Activated T-cell treated with anti-CD3 and anti-CD28 coated beads, Interleukin-2, amount 50 U/mL, for 4 hours (primary cell): ENCODE measurements at regions not wholly inside any gene's neighbourhood (a gene's known extent, or its start where the extent isn't known, plus 50 kb on each side); places are given as distances from the start of the nearest gene placed in this dataset.

Source experiments
- ATAC-seq, 2 donors: fragments of 200-7000 bp; cut with Tn5 transposase; one replicate each; pipeline ENCODE4 v1.10.0; 2021
- DNase-seq: peaks from one replicate; pipeline ENCODE4 v3.0.0-alpha.2; 2020
- H3K27me3 Mint-ChIP-seq: one replicate; pipeline ENCODE4 v1.8.0; 2021; ENCODE audit warnings: low read depth, mixed read lengths
- H3K36me3 Mint-ChIP-seq: one replicate; pipeline ENCODE4 v1.8.0; 2022; ENCODE audit warnings: mixed read lengths; ENCODE audit not compliant: insufficient read depth
- H3K4me1 Mint-ChIP-seq: one replicate; pipeline ENCODE4 v1.8.0; 2021; ENCODE audit warnings: low read depth, mixed read lengths
- H3K4me3 Mint-ChIP-seq: one replicate; pipeline ENCODE4 v1.8.0; 2021; ENCODE audit warnings: mild to moderate bottlenecking, moderate library complexity, mixed read lengths
- H3K9me3 Mint-ChIP-seq: one replicate; pipeline ENCODE4 v1.8.0; 2021; ENCODE audit warnings: mixed read lengths

DNA sequence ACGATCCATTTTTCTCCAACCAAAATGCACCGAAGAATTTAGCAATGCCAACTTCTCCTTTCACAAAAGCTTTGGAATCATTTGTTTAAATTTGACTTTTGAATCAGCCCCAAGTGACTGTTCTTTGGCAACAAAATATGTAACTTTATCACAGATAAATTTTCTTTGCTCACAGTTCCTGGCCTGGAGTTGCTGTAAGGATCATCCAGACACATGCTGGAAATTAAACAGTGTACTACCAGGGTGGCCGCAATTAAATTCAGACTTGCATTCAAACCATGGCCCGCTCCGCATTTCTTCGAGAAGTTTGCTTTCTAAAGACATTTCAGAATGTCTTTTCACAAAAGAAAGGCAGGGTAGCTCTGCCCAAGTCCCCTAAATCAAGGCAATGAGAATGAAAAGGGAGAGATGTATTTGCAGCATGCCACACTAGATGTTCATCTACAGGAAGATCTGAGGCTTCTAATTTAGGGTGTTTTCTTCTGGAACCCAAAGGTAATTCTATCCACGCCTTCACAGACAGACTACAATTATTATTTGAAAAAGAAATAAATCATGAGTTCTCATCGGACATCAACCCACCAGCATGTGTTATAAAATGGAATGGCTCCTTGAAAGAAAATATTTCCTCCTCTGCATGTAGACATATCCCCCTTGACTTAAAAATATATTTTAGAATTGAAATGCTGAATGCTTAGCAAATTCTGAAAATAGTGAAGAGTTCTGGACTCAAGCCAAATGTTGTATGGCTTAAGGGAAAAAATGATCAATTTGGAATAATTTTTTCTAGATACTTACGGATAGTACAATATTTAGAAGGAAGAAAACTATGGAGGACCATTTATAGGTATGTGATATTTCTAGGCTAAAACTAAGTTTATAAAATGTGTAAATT, 189.7 kb upstream of the BLID start:
- ATAC-seq (no peak), DNase-seq (no peak)
- Mint-ChIP-seq H3K27me3 (peaks cover 4% of the 10 kb centered on the region), H3K4me3 (no peak overlapping the region), H3K9me3 (no peaks in the 10 kb centered on the region), H3K4me1 (no peaks in the 10 kb centered on the region), H3K36me3 (no peaks in the 10 kb centered on the region)

DNA sequence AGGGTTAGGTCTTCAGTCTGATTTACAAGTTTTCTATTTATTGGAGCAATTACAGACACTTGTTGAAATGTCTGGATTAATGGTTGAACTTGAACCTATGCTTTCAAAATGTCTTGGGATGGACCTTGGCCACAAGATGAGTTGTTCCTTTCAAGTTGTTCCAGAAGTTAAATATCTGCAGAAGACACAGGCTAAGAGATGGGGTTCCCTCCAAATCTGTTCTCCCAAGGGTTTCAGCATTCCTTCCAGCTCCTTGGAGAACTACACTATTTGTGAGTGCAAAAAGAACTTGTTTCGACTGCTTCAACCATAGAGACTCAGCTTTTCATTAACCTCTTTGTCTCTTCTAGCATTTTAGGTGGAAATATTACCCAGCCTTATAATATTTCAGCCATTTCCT, 189.0 kb upstream of the BLID start:
- Mint-ChIP-seq H3K4me1 (no peaks in the 10 kb centered on the region), H3K4me3 (no peak overlapping the region), H3K36me3 (no peaks in the 10 kb centered on the region), H3K9me3 (peaks cover 2% of the 10 kb centered on the region), H3K27me3 (peaks cover 4% of the 10 kb centered on the region)
- no peak for DNase-seq
- ATAC-seq = no peak

DNA sequence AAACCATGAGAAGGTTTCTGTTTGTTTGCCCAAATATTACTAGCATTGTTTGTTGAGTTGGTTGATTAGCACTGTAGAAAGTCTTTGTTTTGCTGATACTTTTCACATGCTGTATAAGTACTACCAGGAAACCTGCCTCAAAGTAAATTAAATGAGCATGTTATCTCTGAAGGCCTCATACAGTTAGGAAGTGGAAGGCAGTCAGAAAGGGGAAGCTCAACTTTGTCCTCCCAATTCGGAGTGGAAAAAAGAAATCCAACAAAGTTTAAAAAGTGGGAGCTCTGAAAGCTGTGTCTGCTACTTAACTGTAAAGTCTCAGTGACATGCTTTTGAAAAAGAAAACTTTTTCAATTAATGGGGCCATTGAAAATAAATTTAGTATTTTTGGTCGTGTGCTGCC, 188.3 kb upstream of the BLID start:
- DNase-seq = no peak
- ATAC-seq = no peak
- no peaks in the 10 kb centered on the region for H3K4me1 Mint-ChIP-seq
- H3K9me3 Mint-ChIP-seq = peaks cover 6% of the 10 kb centered on the region
- H3K27me3 Mint-ChIP-seq = peaks cover 4% of the 10 kb centered on the region
- no peak overlapping the region for H3K4me3 Mint-ChIP-seq
- no peaks in the 10 kb centered on the region for H3K36me3 Mint-ChIP-seq

DNA sequence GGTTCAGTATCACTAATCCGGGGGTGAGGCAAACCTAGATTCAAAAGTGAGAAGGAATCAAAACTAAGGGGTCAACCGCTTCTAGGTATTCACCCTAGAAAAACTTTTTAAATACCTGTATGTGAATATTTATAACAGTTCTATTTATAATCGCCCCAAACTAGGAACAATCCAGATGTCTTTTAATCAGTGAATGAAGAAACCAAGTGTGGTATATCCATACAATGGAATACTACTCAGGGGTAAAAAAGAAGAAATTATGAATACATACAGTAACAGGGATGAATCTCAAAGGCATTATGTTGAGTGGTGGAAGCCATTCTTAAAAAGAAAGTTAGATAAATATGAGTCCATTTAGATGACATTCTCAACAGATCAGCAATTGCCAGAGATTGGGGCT, 178.0 kb upstream of the BLID start:
- no peak for ATAC-seq
- Mint-ChIP-seq H3K36me3 (no peaks in the 10 kb centered on the region), H3K27me3 (no peaks in the 10 kb centered on the region), H3K4me1 (no peaks in the 10 kb centered on the region), H3K4me3 (no peak overlapping the region), H3K9me3 (peaks cover 21% of the 10 kb centered on the region)
- DNase-seq = no peak

DNA sequence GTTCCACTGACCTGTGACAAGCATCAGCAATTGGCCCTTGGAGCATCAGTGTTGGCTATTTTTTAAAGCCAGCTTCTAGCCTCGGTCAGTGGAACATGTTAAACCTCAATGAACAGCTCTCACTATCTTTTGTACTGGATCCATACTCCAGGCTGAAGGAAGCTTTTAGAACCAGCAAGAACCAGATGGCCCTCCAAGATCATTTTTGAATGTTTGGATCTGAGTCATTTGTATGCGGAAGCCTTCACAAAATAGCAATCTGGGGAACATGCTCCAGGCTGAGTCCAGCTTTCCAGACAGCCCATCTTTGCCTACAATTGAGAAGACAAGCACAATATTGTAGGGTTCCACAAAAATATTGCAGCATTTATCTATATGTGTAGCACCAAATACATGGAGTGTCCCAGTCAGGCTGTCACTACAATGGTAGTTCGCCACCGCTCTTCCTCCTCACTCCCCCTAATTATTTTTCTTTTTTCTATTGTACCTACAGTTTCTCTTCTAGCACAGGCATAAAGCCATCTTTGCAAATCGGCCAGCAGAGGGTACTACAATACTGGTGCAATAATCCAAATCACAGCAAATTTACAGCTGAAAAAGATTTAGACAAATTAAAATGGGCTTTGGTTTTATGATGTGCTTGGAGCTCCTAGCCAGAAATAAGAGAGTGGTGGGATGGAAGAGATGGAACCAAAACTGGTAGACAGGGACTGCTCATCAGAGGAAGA, 177.4 kb upstream of the BLID start:
- DNase-seq (no peak), ATAC-seq (no peak)
- Mint-ChIP-seq H3K36me3 (no peaks in the 10 kb centered on the region), H3K4me1 (no peaks in the 10 kb centered on the region), H3K27me3 (no peaks in the 10 kb centered on the region), H3K4me3 (no peak overlapping the region), H3K9me3 (peaks cover 18% of the 10 kb centered on the region)

DNA sequence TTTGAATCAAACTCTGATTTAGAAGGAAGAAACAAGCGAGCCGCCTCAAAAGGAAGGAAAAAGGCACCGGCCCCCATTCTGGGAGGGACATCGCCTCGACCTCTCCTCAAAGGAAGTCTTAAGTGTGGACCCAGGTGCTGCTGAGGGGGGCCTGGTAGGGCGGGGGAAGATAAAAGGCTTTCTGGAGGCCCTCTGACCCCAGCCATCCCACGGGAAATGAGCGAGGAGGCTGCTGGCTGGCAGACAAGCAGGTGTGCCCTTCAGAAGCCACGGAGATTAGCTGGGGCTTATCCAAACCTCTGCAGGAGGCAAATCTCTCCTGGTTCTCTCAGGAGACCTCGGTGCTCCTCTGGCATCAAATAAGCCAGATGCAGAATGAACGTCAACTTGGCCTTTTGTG, 171.4 kb upstream of the BLID start:
- DNase-seq = no peak
- no peaks in the 10 kb centered on the region for H3K4me1 Mint-ChIP-seq
- no peak for ATAC-seq
- H3K9me3 Mint-ChIP-seq = no peaks in the 10 kb centered on the region
- H3K4me3 Mint-ChIP-seq = no peak overlapping the region
- H3K36me3 Mint-ChIP-seq = no peaks in the 10 kb centered on the region
- H3K27me3 Mint-ChIP-seq = no peaks in the 10 kb centered on the region

DNA sequence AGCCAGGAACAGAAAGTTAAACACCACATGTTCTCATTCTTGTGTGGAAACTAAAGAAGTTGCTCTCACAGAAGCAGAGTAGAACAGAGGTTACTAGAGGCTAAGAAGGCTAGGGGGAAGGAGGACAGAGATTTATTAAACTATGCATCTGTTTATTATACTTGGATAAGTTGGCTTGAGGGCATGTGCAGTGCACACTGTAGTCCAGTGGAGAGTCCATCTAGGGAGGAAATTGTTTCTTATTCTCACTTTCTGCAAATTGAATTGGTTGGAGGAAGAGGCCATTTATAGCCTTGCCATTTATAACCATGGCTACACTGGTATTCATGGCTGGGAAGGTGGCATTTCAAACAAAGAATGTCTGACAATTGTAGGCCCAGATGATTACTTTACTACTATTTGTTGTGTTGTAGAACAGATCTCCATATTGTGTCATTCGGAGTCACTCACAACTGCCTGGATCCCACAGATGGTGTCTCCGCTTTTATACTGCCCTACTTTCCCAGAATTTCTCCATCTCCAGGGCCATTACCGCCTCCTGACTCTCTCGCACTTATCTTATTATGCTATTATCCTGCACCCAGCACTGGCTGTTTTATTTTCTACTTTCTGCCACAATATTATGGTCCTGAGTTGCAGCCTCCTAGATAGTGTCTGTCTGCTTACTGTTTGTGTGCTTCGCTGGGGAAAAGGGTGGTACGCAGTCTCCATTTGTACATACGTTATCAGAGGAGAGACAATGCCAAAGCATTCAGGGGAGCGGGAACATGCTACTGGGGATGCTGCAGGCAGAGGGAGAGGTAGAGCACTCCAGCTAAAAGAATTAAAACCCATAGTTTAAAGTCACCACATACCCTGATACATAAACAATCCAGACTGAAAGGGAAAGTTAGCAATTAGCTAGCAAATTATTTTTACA, 169.3 kb upstream of the BLID start:
- DNase-seq = no peak
- Mint-ChIP-seq H3K4me3 (no peak overlapping the region), H3K9me3 (no peaks in the 10 kb centered on the region), H3K4me1 (no peaks in the 10 kb centered on the region), H3K27me3 (peaks cover 2% of the 10 kb centered on the region), H3K36me3 (no peaks in the 10 kb centered on the region)
- no peak for ATAC-seq

DNA sequence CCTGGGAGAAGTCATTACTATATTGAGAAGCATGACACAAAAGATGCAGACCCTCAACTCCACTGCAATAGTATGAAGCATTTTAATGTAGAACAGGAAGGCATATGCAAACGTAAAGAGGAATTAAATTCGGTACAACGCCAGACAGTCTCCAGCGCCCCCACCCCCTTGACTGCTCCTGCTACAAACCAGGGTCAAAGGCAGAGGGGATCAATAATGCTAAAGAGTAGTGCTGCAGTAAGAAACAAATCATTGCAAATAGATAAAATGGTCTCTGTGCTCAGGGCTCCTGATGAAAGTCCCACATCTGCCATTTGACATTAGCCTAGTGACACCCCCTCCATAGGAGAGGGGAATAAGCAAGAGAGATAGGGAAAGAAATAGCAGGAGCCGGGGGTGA, 164.9 kb upstream of the BLID start:
- ATAC-seq (no peak), DNase-seq (no peak)
- Mint-ChIP-seq H3K4me1 (no peaks in the 10 kb centered on the region), H3K36me3 (no peaks in the 10 kb centered on the region), H3K9me3 (no peaks in the 10 kb centered on the region), H3K4me3 (no peak overlapping the region), H3K27me3 (peaks cover 2% of the 10 kb centered on the region)

DNA sequence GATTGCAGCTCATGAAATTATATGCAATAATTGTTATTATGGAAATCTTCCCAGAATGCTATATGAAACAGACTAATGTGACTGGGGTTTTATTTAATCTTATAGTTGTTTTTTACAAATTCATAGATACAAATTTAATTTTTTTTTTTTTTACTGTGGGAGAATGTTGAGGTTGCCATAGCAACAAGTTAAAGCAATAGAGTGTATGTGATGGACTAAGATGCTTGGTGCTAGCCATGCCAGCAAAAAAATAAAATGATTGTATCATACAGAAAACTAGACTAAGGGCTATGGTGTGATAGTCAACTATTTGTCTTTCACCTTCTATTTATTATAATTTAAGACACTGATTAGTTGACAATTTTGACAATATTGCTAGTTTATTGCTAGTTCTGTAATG, 163.2 kb upstream of the BLID start:
- Mint-ChIP-seq H3K4me1 (no peaks in the 10 kb centered on the region), H3K36me3 (no peaks in the 10 kb centered on the region), H3K9me3 (no peaks in the 10 kb centered on the region), H3K4me3 (no peak overlapping the region), H3K27me3 (peaks cover 2% of the 10 kb centered on the region)
- ATAC-seq = no peak
- DNase-seq = no peak

DNA sequence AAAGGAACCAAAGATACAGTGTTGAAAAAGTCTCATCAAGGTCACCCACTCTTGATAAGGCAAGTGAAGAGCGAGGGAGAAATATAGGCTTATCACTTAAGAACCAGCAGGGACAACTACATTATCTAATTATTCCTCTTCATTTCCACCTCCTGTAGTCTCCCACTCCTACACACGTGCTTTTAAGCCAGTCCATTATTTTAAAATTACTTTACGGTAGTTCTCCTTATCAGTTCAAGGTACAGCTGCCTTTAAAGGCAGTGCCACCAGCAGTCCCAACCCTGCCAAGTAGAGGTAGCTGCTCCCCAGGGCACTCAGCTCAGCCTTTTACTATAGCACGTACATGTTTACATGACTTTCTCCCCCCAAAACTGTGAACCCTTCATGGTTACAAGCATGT, 161.5 kb upstream of the BLID start:
- no peak for DNase-seq
- H3K27me3 Mint-ChIP-seq = peaks cover 2% of the 10 kb centered on the region
- H3K4me1 Mint-ChIP-seq = no peaks in the 10 kb centered on the region
- no peaks in the 10 kb centered on the region for H3K36me3 Mint-ChIP-seq
- no peak overlapping the region for H3K4me3 Mint-ChIP-seq
- no peak for ATAC-seq
- H3K9me3 Mint-ChIP-seq = no peaks in the 10 kb centered on the region

DNA sequence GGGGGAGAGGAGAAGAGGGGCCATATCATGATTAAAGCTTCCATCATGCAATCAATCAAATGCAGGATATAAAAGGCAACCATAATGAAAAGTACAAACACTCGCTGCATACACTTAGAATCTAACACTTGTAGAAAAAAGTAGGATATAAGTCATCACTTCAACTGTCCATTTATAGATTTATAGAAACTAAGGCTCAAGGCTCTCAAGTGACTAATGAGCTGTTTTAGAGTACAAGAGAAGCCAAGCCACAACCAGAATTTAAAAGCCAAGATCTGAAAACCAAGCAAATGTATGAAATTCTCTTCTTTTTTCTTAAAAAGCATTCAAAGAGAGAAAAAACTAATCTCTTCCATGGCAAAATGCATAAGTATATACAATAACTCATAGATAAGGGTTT, 160.2 kb upstream of the BLID start:
- Mint-ChIP-seq H3K36me3 (no peaks in the 10 kb centered on the region), H3K27me3 (peaks cover 2% of the 10 kb centered on the region), H3K4me3 (no peak overlapping the region), H3K9me3 (no peaks in the 10 kb centered on the region), H3K4me1 (no peaks in the 10 kb centered on the region)
- ATAC-seq (no peak), DNase-seq (no peak)

DNA sequence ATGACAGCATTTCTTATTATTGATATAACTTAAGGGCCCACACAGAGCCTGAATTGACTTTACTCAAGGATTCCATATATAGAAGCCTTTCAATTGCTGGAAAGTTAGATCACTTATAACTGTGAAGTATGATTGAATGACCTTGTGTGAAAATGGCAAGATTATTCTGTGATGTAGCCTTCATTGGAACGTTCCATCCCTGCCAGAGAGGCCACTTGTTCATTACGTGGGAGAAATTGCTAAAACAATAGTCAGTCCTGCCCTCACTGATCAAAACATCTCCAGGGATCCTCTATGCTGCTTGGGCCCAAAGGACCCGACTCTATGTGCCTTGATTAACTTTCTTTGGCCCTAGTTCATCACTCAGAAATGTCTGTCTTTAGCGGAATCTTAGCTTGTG, 159.5 kb upstream of the BLID start:
- H3K4me3 Mint-ChIP-seq = no peak overlapping the region
- H3K36me3 Mint-ChIP-seq = no peaks in the 10 kb centered on the region

DNA sequence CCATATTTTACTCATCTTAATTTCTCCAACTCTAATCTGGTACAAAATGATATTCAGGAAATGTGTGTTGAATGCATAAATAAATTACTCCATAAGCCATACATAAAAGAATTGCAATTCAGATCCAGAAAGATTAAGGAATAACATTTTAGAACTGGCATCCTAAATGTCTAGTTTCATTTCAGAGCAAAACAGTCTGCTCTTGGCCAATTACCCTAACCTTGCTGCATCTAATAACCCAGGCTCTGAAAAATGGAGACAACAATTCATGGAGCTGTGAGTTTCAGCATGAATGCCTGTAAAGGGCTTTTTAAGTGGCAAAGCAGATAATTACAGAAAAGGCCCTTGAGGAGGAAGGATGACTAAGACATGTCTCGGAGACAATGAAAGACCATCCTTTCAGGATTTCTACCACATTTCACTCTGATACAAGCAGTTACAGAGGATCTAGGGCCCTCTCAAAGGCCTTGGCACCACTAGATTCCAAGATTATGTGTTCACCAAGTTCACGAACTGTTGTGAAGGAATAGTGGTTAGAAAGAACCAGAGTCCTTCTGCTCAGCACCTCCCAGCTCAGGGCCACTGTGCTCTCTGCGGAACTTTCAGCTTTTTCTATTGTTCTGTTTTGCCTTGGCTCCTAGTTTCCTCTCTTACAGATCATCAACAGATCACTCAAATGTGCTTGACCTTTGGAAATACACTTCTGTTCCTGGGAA, 157.6 kb upstream of the BLID start:
- no peak for ATAC-seq
- no peak for DNase-seq
- Mint-ChIP-seq H3K4me1 (no peaks in the 10 kb centered on the region), H3K9me3 (no peaks in the 10 kb centered on the region), H3K36me3 (no peaks in the 10 kb centered on the region), H3K4me3 (no peak overlapping the region), H3K27me3 (no peaks in the 10 kb centered on the region)

More for the DNA sequence above, 159.5 kb upstream of the BLID start:
- H3K4me1 Mint-ChIP-seq = no peaks in the 10 kb centered on the region
- no peak for DNase-seq
- peaks cover under 1% of the 10 kb centered on the region for H3K27me3 Mint-ChIP-seq
- no peaks in the 10 kb centered on the region for H3K9me3 Mint-ChIP-seq
- ATAC-seq = no peak

DNA sequence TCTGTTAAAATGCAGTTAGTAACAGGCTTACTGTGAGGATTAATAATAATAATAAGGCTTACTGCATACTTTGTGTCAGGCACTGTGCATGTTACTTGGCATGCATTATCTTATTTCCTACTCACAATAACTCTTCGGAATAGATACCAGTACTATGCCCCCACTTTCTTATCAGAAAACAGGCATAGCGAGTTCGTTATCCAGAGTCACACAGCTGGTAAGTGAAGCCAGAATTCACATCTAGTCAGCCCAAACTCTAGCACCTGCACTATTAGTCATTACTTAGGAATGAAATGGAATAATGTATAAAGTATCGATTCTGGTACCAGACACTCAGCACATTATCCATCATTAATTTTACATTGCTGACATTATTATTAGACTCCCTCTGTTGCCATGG, 155.7 kb upstream of the BLID start:
- Mint-ChIP-seq H3K9me3 (no peaks in the 10 kb centered on the region), H3K27me3 (peaks cover 1% of the 10 kb centered on the region), H3K36me3 (no peaks in the 10 kb centered on the region), H3K4me1 (no peaks in the 10 kb centered on the region), H3K4me3 (no peak overlapping the region)
- DNase-seq = no peak
- ATAC-seq = no peak
